Fibroblast of skin of abdomen (primary cell): ENCODE measurements at regions not wholly inside any gene's neighbourhood (a gene's known extent, or its start where the extent isn't known, plus 50 kb on each side); places are given as distances from the start of the nearest gene placed in this dataset.

ENCODE experiments used
- DNase-seq: peaks from one replicate; pipeline ENCODE4 v3.0.0-alpha.2; 2013

DNA sequence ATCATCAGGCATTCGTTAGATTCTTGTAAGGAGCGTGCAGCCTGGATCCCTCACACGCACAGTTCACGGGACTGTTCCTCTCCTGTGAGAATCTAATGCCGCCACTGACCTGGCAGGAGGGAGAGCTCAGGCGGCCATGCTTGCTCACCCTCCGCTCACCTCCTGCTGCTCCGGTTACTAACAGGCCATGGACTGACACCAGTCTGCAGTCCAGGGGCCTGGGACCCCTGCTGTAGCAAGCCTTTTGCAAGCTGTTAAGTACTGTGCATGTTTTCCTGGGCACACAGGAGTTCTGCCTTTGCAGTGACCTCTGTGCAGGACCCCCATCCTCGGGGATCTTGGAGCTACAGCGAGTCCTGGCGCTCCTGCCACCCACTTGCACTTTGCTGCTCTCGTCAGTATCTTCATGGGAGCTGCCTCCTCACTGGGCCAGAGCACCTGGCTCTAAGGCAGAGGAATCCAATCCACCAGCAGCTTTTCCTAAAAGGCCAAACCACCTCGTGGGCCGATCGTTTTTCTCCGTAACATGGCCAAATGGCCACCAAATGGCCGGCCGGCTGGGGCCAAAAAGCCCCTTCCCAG is 230.6 kb downstream of the FOXL1 start:
- DNase-seq = no peak

GRCh38 chr16:86809458-86809955 is 231.2 kb downstream of the FOXL1 start:
- peak; percentile 92 for DNase-seq

GRCh38 chr16:86810062-86810461 is 231.7 kb downstream of the FOXL1 start:
- DNase-seq = no peak

DNA sequence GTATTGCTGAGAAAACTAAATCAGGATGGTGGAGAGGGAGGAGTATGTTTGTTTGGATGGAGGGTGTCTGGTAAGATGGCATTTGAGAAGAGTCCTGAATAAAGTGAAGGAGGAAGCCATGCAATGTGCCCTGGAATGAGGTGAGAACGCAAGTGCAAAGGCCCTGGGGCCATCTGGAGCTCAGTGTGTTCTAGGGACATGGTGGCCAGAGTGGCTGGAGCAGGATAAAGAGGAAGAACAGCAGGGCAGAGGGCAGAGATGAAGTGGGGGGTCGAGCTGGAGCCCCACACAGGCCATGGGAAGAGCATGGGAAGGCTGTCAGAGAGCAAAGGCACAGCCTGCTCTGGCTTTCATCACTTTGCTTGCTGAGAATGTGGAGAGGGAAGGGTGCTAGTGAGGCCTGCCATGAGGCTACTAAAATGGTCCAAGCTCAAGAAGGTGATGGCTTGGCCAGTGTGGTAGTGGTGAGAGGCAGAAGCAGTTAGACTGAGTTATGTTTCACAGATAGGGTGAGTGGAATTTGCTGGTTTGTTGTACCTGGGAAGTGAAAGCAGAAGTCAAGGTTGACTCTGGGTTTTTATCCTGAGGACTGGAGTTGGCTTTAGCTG is 234.1 kb downstream of the FOXL1 start:
- DNase-seq = no peak

- DNase-seq = no peak
Observed at GRCh38 chr16:86814256-86814655, 235.9 kb downstream of the FOXL1 start.

DNA sequence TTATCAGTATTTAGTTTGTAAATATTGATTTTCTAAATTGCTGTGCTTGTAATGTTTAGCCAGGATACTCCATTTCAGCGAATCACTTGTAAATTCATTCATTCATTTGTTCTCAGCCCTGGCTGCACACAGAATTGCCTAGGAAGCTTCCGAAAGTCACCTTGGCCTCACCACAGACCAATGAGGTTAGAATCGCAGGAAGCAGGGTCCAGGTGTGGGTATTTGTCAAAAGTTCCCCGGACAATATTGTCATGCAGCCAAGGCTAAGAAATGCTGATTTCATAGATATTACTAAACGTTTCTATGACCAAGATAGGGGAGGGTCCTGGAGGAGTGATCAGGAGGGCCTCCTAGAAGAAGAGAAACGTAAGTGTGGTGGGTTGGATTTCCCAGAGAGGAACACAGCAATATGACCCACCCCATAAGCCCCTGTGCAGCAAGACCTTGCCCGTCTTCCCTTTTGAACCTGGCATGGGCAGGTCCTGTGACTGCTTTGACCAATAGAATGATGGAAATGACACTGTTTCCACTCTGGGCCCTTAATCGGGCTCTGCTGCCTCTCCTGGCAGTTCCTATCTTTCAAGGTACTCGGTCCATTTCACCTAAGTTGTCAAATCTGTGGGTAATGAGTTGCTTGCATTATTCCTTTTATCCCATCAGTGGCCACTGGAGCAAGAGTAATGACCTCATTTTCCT is 238.7 kb downstream of the FOXL1 start:
- no peak for DNase-seq

DNA sequence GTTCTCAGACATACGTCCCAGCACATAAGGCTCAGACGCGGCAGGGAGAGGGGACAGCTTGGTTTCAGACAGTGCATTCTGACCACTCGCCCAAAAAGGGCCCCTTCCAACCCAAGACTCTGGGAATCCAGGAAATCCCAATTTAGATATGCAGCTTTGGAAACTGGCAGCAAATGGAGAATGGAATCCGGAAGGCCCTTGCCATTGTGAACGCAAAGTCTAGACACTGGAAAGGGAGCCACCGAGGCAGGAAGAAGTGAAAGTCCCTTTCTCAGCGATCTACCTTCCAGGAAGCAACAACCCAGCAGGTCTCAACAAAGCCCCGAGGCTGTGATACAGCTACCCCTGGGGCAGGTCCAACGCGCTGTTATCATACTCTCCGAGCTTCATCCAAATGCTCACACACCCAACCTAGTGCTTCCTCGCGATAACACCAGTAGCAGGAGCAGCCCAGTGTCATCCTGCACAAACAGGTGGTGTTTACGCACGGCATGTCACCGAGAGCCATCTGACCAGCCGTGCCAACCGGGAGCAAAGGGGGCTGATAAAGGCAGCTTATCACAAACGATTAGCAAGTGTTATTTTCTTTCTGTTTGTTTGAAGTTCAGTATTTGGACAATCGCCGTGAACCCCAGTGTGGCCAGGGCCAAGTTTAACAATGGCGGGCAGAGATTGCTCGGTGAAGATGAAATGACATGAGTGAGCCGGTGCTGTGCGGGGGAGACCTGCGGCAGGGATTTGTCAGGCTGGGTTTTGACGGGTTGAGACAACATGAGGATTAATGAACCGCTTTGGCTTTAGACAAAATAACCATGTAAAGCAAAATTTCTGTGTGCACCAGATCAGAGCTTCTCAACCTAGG is 240.6 kb downstream of the FOXL1 start:
- no peak for DNase-seq

GRCh38 chr16:86819533-86819892 is 241.2 kb downstream of the FOXL1 start:
- no peak for DNase-seq

- no peak for DNase-seq
Observed at GRCh38 chr16:86821895-86822294, 243.5 kb downstream of the FOXL1 start.

- DNase-seq = no peak
Observed at GRCh38 chr16:86823125-86823524, 244.8 kb downstream of the FOXL1 start.

GRCh38 chr16:86823888-86824671 is 245.7 kb downstream of the FOXL1 start:
- peak; percentile 40 for DNase-seq

DNA sequence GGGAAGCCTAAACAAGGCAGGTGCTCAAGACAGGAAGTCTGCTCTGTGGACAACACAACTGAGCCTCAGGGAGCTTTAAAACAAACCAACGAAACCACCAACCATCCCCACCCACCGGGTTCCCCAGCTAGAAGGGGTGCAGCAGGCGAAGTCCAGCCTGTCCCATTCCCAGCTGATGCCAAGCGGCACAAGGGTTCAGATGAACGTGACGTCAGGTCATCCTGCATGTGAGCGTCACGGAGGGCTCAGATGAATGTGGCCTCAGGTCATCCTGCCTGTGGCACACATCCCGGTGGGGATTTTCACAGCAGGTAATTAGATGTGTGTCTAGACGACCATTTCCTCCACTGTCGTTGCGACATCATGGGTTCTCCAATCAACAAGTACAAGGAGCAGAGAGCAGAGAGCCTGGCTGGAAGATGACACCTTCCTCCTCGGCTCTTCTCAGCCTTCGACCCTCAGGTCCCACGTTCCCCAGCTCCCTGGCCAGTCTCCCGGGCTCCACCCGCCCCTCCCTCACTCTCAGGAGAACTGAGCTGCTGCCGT is 246.5 kb downstream of the FOXL1 start:
- DNase-seq = peak; percentile 18

GRCh38 chr16:86825631-86826030 is 247.3 kb downstream of the FOXL1 start:
- DNase-seq = no peak

GRCh38 chr16:86826941-86827340 is 248.6 kb downstream of the FOXL1 start:
- peak; percentile 38 for DNase-seq

GRCh38 chr16:86827521-86827920 is 249.2 kb downstream of the FOXL1 start:
- no peak for DNase-seq

DNA sequence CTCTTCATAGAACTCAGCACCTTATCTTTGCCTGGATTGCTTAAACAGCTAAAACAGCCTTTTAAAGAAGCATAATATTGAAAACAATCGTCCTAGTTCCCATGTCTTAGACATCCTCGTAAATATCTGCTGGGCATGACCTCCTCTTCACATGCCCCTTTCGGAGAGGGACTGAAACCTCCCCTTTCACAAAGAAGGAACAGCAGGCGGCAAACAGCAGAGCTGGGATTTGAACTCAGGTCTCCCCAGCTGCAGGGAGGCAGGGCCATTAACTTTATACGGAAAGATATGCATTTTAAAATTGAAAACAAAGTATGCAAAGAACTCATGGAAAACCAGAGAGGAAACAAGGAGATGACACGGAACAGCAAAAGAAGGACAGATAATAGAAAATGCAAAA is 249.9 kb downstream of the FOXL1 start:
- DNase-seq = no peak

DNA sequence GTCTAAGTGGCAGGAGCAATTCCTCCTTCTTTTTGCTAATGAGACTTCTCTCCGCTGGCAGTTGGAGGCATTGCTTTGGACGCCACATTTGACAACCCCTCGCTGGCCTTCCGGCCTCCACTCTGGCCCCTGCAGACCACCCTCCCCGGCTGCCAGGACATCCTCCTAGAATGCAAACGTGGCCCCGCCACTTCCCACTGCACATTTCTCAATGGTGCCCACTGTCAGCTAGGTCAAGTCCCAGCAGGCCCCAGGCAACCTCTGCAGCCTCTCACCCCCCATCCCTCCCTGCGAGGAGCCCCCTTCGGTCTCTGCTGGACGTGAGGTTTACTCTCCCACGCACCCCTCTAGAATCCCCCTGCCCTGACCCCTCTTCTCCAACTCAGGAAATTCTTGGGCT is 250.3 kb downstream of the FOXL1 start:
- DNase-seq = no peak

- DNase-seq = no peak
Observed at GRCh38 chr16:86831366-86831765, 253.0 kb downstream of the FOXL1 start.

DNA sequence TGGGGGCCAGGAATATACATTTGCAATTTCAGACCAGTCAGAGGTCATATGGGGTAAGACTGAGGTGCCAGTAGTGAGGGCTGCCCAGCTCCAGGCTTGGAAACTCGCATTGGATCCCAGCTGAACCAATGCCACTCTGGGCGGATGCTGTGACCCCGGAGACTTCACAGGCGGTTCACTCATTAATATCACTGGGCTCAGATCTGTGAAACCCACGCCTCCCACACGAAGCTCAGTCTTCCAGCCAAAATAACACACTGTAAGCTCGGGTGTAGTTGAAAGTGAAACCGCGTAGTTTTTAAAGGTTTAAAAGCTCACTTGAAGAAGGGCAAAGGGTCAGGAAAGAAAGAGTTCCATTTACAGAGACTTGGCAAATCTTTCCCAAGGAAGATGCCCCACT is 254.8 kb downstream of the FOXL1 start:
- DNase-seq = no peak

DNA sequence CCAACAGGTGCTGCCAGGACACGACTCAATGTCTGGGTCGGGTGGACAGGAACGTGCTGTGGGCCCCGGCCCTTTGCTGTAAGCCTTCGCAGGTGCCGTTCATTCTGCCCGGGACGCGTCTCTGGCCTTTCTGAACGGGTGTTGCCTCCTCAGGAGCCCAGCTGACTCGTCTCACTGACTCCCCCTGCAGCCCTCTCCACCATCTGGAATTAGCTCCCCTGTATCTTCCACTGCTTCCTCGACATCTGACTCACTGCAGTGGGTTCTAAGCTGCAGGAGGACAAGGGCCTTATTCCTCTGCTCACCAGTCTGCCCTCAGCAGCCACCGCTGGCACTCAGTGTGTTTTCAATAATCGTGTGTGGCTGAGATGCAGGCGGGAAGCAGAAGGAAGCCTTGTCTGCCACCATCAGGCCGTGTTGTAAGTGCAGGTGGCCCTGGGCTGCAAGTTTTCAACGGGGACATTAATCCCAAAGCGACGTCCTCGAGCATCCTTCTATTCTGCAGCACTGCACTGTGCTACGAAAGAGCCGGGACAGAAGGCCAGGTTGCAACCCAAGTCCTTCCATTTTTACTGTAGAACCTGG is 256.2 kb downstream of the FOXL1 start:
- peak; percentile 82 for DNase-seq

DNA sequence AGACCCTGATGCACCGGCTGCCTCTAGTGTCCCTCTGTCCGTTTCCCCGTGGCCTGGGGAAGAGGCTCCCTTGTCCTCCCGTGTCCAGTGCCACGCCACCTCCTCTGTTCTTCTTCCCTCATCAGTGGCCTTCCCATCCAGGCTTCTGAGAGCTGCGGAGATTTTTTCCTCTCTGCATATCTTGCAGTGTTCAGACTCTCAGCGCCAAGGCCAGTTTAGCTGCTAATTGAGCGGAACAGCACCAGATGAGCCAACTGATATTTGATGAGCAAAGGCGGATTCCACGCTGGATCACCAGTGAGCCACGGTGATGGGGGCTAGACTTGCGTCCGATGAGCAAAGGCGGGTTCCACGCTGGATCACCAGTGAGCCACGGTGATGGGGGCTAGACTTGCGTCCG is 257.6 kb downstream of the FOXL1 start:
- no peak for DNase-seq
